Glutamatergic neuron (in vitro differentiated cells): ENCODE measurements at regions not wholly inside any gene's neighbourhood (a gene's known extent, or its start where the extent isn't known, plus 50 kb on each side); places are given as distances from the start of the nearest gene placed in this dataset.

ENCODE experiments used
- DNase-seq: peaks from one replicate; pipeline ENCODE4 v3.0.0; 2022
- H3K27ac Mint-ChIP-seq: one replicate; pipeline ENCODE4 v1.8.0; 2020; ENCODE audit warnings: mild to moderate bottlenecking, mixed read lengths, inconsistent platforms; ENCODE audit not compliant: unreplicated experiment
- H3K27me3 Mint-ChIP-seq: one replicate; pipeline ENCODE4 v1.8.0; 2020; ENCODE audit warnings: mild to moderate bottlenecking, moderate library complexity, mixed read lengths, inconsistent platforms; ENCODE audit not compliant: unreplicated experiment
- H3K36me3 Mint-ChIP-seq: one replicate; pipeline ENCODE4 v1.8.0; 2020; ENCODE audit warnings: mild to moderate bottlenecking, mixed read lengths, inconsistent platforms; ENCODE audit not compliant: unreplicated experiment
- H3K4me1 Mint-ChIP-seq: one replicate; pipeline ENCODE4 v1.8.0; 2020; ENCODE audit warnings: mild to moderate bottlenecking, low read depth, mixed read lengths, inconsistent platforms; ENCODE audit not compliant: unreplicated experiment
- H3K4me3 Mint-ChIP-seq: one replicate; pipeline ENCODE4 v1.8.0; 2020; ENCODE audit warnings: mild to moderate bottlenecking, mixed read lengths, inconsistent platforms; ENCODE audit not compliant: unreplicated experiment
- H3K9me3 Mint-ChIP-seq: one replicate; pipeline ENCODE4 v1.8.0; 2020; ENCODE audit warnings: mild to moderate bottlenecking, moderate library complexity, mixed read lengths, inconsistent platforms; ENCODE audit not compliant: unreplicated experiment
- TF ChIP-seq, protein P1 (sequence below): fragments of 200-600 bp; sonication (generic); IDR thresholded peaks from one replicate; pipeline ENCODE4 v1.5.0; 2021; ENCODE audit not compliant: partially characterized antibody, unreplicated experiment

GRCh38 chr14:71242237-71242748 lies 335.0 kb downstream of the PCNX1 start:
- Mint-ChIP-seq H3K27me3 (no peaks in the 10 kb centered on the region), H3K9me3 (peaks cover 1% of the 10 kb centered on the region), H3K36me3 (no peaks in the 10 kb centered on the region), H3K4me1 (no peaks in the 10 kb centered on the region), H3K4me3 (no peak overlapping the region), H3K27ac (no peak overlapping the region)
- TF ChIP-seq, protein P1, sequence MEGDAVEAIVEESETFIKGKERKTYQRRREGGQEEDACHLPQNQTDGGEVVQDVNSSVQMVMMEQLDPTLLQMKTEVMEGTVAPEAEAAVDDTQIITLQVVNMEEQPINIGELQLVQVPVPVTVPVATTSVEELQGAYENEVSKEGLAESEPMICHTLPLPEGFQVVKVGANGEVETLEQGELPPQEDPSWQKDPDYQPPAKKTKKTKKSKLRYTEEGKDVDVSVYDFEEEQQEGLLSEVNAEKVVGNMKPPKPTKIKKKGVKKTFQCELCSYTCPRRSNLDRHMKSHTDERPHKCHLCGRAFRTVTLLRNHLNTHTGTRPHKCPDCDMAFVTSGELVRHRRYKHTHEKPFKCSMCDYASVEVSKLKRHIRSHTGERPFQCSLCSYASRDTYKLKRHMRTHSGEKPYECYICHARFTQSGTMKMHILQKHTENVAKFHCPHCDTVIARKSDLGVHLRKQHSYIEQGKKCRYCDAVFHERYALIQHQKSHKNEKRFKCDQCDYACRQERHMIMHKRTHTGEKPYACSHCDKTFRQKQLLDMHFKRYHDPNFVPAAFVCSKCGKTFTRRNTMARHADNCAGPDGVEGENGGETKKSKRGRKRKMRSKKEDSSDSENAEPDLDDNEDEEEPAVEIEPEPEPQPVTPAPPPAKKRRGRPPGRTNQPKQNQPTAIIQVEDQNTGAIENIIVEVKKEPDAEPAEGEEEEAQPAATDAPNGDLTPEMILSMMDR = no peak
- DNase-seq = no peak

DNA sequence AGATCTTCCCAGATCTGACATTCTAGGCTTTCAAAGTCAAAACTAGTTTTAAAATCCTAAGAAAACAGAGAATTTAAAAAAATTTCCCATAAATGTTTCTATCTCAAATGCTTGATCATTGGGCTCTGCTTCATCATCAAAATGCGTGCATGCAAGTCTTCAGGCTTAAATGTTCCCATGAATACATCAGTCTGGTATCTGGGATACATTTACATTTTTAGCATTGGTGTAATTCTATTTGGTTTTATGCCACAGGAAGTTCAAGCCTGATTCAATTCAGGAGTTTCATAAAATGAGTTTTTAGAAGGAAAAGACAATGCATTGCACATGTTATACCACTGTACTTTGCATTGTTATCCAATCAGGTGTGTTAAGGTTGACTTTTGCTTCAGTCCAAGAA lies 336.4 kb downstream of the PCNX1 start:
- Mint-ChIP-seq H3K4me3 (no peak overlapping the region), H3K27ac (no peak overlapping the region), H3K4me1 (no peaks in the 10 kb centered on the region), H3K36me3 (no peaks in the 10 kb centered on the region), H3K9me3 (peaks cover 1% of the 10 kb centered on the region), H3K27me3 (no peaks in the 10 kb centered on the region)
- TF ChIP-seq, protein P1 = no peak
- DNase-seq = no peak

DNA sequence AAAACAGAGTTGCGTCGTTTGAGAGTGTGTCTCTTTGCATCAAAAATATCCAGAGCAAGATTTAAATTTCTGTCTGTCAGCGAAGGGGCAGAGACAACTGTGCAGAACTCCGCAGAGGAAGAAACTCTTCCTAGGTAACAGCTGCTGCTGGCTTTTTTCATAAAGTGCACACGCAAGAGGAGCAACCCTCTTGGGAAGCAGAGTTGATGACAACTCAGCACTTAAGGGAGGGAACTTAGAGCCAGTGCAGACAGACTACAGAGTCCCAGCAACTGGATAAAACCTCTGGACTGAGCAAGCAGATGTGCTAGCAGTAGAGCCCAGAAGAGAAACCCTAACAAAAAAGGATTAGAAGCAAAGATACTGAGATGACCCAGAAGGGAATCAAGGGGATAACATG lies 337.1 kb downstream of the PCNX1 start:
- peaks cover 1% of the 10 kb centered on the region for H3K9me3 Mint-ChIP-seq
- no peaks in the 10 kb centered on the region for H3K27me3 Mint-ChIP-seq
- no peak overlapping the region for H3K27ac Mint-ChIP-seq
- H3K4me1 Mint-ChIP-seq = no peaks in the 10 kb centered on the region
- no peaks in the 10 kb centered on the region for H3K36me3 Mint-ChIP-seq
- TF ChIP-seq, protein P1 = no peak
- H3K4me3 Mint-ChIP-seq = no peak overlapping the region
- DNase-seq = no peak

GRCh38 chr14:71245659-71246361 lies 338.6 kb downstream of the PCNX1 start:
- Mint-ChIP-seq H3K36me3 (no peaks in the 10 kb centered on the region), H3K4me3 (no peak overlapping the region), H3K9me3 (no peaks in the 10 kb centered on the region), H3K27ac (no peak overlapping the region), H3K27me3 (peaks cover 2% of the 10 kb centered on the region), H3K4me1 (no peaks in the 10 kb centered on the region)
- TF ChIP-seq, protein P1 = no peak
- no peak for DNase-seq

GRCh38 chr14:71246539-71246938 lies 339.3 kb downstream of the PCNX1 start:
- H3K36me3 Mint-ChIP-seq = no peaks in the 10 kb centered on the region
- peaks cover 2% of the 10 kb centered on the region for H3K27me3 Mint-ChIP-seq
- TF ChIP-seq, protein P1 = no peak
- no peak overlapping the region for H3K4me3 Mint-ChIP-seq
- H3K9me3 Mint-ChIP-seq = no peaks in the 10 kb centered on the region
- H3K27ac Mint-ChIP-seq = no peak overlapping the region
- DNase-seq = no peak
- H3K4me1 Mint-ChIP-seq = no peaks in the 10 kb centered on the region
